Panc1 (cell line): ENCODE measurements at regions not wholly inside any gene's neighbourhood (a gene's known extent, or its start where the extent isn't known, plus 50 kb on each side); places are given as distances from the start of the nearest gene placed in this dataset.

Experiments used
- ATAC-seq: fragments of 200-7000 bp; cut with Tn5 transposase; 2 replicates; pipeline ENCODE4 v1.9.1; 2020; ENCODE audit warnings: mild to moderate bottlenecking, moderate library complexity
- BruUV-seq: library from RNA; stranded (reverse); fragments of 400-500 nt; replicated peaks from 2 replicates; lab custom pipeline; 2021; lab: Mats Ljungman, UMichigan
- CTCF ChIA-PET: fragments of 300-600 bp; sonication (Branson Sonifier 250); formaldehyde crosslinking; loops from one replicate; lab custom pipeline; 2022; ENCODE audit warnings: antibody characterized with exemption; lab: Charles Lee
- POLR2A ChIA-PET: fragments of 300-600 bp; sonication (Branson Sonifier 250); formaldehyde crosslinking; loops from one replicate; lab custom pipeline; 2022; ENCODE audit warnings: antibody characterized with exemption; lab: Charles Lee
- DNase-seq: peaks from one replicate; pipeline ENCODE4 v3.0.0-alpha.2; 2010; ENCODE audit warnings: low read depth, low spot score
- H3K27ac ChIP-seq: 2 replicates; pipeline ENCODE4 v1.5.1; 2011; ENCODE audit warnings: mild to moderate bottlenecking, low read length, inconsistent platforms
- H3K27me3 ChIP-seq: fragments of 200-500 bp; sonication (Bioruptor generic); 2 replicates; pipeline ENCODE4 v1.6.0; 2014; ENCODE audit warnings: low read length, inconsistent platforms; ENCODE audit not compliant: control insufficient read depth, insufficient read depth
- H3K36me3 ChIP-seq: fragments of 200-500 bp; sonication (Bioruptor generic); 2 replicates; pipeline ENCODE4 v1.5.1; 2014; ENCODE audit warnings: inconsistent platforms, mild to moderate bottlenecking, low read length, moderate library complexity; ENCODE audit not compliant: control insufficient read depth, insufficient read depth
- H3K4me1 ChIP-seq: 2 replicates; pipeline ENCODE4 v1.5.1; 2011; ENCODE audit warnings: inconsistent platforms, mild to moderate bottlenecking, low read length, moderate library complexity; ENCODE audit not compliant: control insufficient read depth, insufficient read depth
- H3K4me3 ChIP-seq, 2 experiments: 2 replicates each; pipeline ENCODE4 v1.5.1; 2011 to 2012; ENCODE audit warnings: low read depth in 2 of 2, low read length in 2 of 2, mild to moderate bottlenecking in 2 of 2, inconsistent platforms in 1 of 2, moderate library complexity in 1 of 2
- H3K9me3 ChIP-seq: fragments of 200-500 bp; sonication (Bioruptor generic); 2 replicates; pipeline ENCODE4 v1.5.1; 2014; ENCODE audit warnings: low read depth, mild to moderate bottlenecking, inconsistent platforms, low read length, moderate library complexity; ENCODE audit not compliant: control insufficient read depth, insufficient read depth
- POLR2AphosphoS5 ChIP-seq: IDR thresholded peaks from 2 replicates; pipeline ENCODE4 v1.6.1; 2012; ENCODE audit warnings: mild to moderate bottlenecking, low read depth, low read length, moderate library complexity
- SIN3A ChIP-seq: IDR thresholded peaks from 2 replicates; pipeline ENCODE4 v1.6.1; 2012; ENCODE audit warnings: low read depth, mild to moderate bottlenecking, low read length, moderate library complexity, borderline replicate concordance; ENCODE audit not compliant: insufficient read depth
- TCF7L2 ChIP-seq: IDR thresholded peaks from 2 replicates; pipeline ENCODE4 v1.6.1; 2011; ENCODE audit warnings: mild to moderate bottlenecking, low read depth, low read length, inconsistent platforms
- in situ Hi-C: cut with HindIII; loops from 2 replicates; pipeline ENCODE4 v1.10.0; 2016; ENCODE audit warnings: low sequenced_read_pairs, low pct_unique_long_range_greater_than_20kb
- intact Hi-C: fragments of 100-400 bp; cut with micrococcal nuclease; formaldehyde crosslinking; loops from one replicate; pipeline ENCODE4 v1.10.0; 2022; ENCODE audit not compliant: unreplicated experiment
- TF ChIP-seq, protein P1 (sequence below), 2 experiments: IDR thresholded peaks; 2 replicates each; pipeline ENCODE4 v1.6.1; 2011 to 2012; ENCODE audit warnings: low read depth in 2 of 2, control low read depth in 1 of 2, low read length in 1 of 2, mild to moderate bottlenecking in 1 of 2, moderate library complexity in 1 of 2; ENCODE audit not compliant: insufficient read depth in 1 of 2
- TF ChIP-seq, protein P2 (sequence below): fragments of 450-650 bp; IDR thresholded peaks from 2 replicates; pipeline ENCODE4 v1.5.1; 2017; ENCODE audit warnings: mild to moderate bottlenecking

DNA sequence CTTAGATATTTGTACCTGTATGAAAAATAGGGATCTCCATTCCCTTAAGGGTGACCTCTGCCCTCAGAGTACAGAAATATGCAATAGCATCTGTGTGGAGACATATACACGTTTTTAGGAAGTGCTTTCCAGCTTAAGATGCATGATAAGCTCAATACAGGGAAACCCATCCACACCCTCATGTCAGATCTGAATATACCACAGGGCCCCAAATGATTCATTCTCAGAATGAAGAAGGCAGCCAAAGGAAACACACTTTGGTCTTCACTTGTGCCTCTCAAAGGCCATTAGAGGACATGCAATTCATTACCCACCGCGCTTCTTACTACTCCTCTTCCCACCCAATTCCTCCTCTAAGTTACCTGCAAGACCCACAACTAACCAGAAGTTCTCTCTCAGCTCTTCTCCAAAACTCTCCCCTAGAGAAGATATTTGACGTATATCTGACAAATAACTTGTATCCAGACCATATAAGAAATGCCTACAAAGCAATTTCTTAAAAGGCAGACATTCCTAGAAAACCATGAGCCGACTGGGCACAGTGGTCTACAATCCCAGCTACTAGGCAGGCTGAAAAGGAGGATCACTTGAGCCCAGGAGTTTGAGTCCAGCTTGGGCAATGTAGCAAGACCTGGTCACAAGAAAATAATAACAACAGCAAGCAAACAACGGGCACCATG lies 103.0 kb downstream of the OAT start:
- DNase-seq (no peak), ATAC-seq (no peak)
- H3K4me1 ChIP-seq: no peaks in the 10 kb centered on the region
- H3K9me3 ChIP-seq: no peaks in the 10 kb centered on the region
- H3K27me3 ChIP-seq: no peaks in the 10 kb centered on the region; the same call in 1 of the 2 replicates
- ChIA-PET POLR2A (interaction anchor here (0.6 kb wide), 1 partner anchor 101 kb away, joined by 7 read pairs; no protein-coding TSS in a partner anchor), CTCF (no interaction called here)
- no peak overlapping the region for H3K4me3 ChIP-seq
- H3K36me3 ChIP-seq: no peaks in the 10 kb centered on the region
- in situ Hi-C loops: no loop called here
- TF ChIP-seq SIN3A (no peak), TCF7L2 (no peak), POLR2AphosphoS5 (no peak)
- TF ChIP-seq, protein P1, sequence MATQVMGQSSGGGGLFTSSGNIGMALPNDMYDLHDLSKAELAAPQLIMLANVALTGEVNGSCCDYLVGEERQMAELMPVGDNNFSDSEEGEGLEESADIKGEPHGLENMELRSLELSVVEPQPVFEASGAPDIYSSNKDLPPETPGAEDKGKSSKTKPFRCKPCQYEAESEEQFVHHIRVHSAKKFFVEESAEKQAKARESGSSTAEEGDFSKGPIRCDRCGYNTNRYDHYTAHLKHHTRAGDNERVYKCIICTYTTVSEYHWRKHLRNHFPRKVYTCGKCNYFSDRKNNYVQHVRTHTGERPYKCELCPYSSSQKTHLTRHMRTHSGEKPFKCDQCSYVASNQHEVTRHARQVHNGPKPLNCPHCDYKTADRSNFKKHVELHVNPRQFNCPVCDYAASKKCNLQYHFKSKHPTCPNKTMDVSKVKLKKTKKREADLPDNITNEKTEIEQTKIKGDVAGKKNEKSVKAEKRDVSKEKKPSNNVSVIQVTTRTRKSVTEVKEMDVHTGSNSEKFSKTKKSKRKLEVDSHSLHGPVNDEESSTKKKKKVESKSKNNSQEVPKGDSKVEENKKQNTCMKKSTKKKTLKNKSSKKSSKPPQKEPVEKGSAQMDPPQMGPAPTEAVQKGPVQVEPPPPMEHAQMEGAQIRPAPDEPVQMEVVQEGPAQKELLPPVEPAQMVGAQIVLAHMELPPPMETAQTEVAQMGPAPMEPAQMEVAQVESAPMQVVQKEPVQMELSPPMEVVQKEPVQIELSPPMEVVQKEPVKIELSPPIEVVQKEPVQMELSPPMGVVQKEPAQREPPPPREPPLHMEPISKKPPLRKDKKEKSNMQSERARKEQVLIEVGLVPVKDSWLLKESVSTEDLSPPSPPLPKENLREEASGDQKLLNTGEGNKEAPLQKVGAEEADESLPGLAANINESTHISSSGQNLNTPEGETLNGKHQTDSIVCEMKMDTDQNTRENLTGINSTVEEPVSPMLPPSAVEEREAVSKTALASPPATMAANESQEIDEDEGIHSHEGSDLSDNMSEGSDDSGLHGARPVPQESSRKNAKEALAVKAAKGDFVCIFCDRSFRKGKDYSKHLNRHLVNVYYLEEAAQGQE (IDR thresholded peaks at IDR 0.05; ENCODE audit: insufficient read depth in 1 of 2, low read depth in 2 of 2, low read length in 1 of 2): no peak
- TF ChIP-seq, protein P2, sequence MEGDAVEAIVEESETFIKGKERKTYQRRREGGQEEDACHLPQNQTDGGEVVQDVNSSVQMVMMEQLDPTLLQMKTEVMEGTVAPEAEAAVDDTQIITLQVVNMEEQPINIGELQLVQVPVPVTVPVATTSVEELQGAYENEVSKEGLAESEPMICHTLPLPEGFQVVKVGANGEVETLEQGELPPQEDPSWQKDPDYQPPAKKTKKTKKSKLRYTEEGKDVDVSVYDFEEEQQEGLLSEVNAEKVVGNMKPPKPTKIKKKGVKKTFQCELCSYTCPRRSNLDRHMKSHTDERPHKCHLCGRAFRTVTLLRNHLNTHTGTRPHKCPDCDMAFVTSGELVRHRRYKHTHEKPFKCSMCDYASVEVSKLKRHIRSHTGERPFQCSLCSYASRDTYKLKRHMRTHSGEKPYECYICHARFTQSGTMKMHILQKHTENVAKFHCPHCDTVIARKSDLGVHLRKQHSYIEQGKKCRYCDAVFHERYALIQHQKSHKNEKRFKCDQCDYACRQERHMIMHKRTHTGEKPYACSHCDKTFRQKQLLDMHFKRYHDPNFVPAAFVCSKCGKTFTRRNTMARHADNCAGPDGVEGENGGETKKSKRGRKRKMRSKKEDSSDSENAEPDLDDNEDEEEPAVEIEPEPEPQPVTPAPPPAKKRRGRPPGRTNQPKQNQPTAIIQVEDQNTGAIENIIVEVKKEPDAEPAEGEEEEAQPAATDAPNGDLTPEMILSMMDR: no peak
- no TSS peak for BruUV-seq
- H3K27ac ChIP-seq: no peak overlapping the region
- intact Hi-C loops: no loop called here

DNA sequence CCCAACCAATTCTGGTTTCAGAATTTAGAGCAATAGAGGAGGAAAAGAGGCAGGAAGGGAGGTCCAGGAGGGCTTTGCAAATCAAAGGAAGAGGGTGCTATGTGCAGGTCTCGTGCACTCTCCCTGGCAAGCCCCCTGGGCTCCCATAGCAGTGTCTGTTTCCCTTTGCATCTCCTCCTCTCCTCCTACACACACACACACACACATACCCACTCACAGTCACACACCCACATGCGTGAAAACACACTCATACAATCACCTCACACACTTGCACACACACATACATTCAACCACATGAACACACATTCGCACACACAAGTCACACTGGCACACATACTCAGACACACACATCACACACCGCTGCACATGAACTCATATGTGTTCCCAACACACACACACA lies 105.3 kb downstream of the OAT start:
- DNase-seq: no peak
- Histone ChIP-seq H3K4me3 (no peak overlapping the region), H3K36me3 (no peaks in the 10 kb centered on the region), H3K4me1 (no peaks in the 10 kb centered on the region), H3K9me3 (no peaks in the 10 kb centered on the region), H3K27ac (no peak overlapping the region), H3K27me3 (peaks cover 2% of the 10 kb centered on the region)
- intact Hi-C loops (no loop called here), in situ Hi-C loops (no loop called here)
- CTCF ChIA-PET: no interaction called here
- POLR2A ChIA-PET: no interaction called here
- BruUV-seq: no TSS peak
- ATAC-seq: no peak
- TF ChIP-seq POLR2AphosphoS5 (no peak), SIN3A (no peak), TCF7L2 (no peak)
- TF ChIP-seq, protein P1 (IDR thresholded peaks at IDR 0.05; ENCODE audit: insufficient read depth in 1 of 2, low read depth in 2 of 2, low read length in 1 of 2): no peak
- TF ChIP-seq, protein P2: no peak
